WTC11 (cell line): ENCODE measurements at regions not wholly inside any gene's neighbourhood (a gene's known extent, or its start where the extent isn't known, plus 50 kb on each side); places are given as distances from the start of the nearest gene placed in this dataset.

Experiments
- CREB1 ChIP-seq: sonication (generic); formaldehyde crosslinking; IDR thresholded peaks from 2 replicates; pipeline ENCODE4 v1.8.0; 2023; ENCODE audit warnings: mild to moderate bottlenecking, missing genetic modification reagents
- CTCF ChIP-seq: fragments of 200-600 bp; IDR thresholded peaks from 2 replicates; pipeline ENCODE4 v1.8.0; 2022; ENCODE audit warnings: antibody characterized with exemption
- HMGXB4 ChIP-seq: sonication (generic); formaldehyde crosslinking; IDR thresholded peaks from 2 replicates; pipeline ENCODE4 v1.8.1; 2023; ENCODE audit warnings: mild to moderate bottlenecking, moderate library complexity, missing genetic modification reagents
- MXD4 ChIP-seq: fragments of 250-450 bp; sonication (Bioruptor Pico); IDR thresholded peaks from 2 replicates; pipeline ENCODE4 v1.8.0; 2021; ENCODE audit warnings: mild to moderate bottlenecking, moderate library complexity, borderline replicate concordance
- USF1 ChIP-seq: sonication (generic); formaldehyde crosslinking; IDR thresholded peaks from 2 replicates; pipeline ENCODE4 v1.8.0; 2022; ENCODE audit warnings: mild to moderate bottlenecking, missing genetic modification reagents
- USF2 ChIP-seq: sonication (generic); formaldehyde crosslinking; IDR thresholded peaks from 2 replicates; pipeline ENCODE4 v1.8.1; 2023; ENCODE audit warnings: mild to moderate bottlenecking, missing genetic modification reagents, moderate library complexity

GRCh38 chr5:2282034-2282690 lies 399.4 kb upstream of the IRX4 start:
- TF ChIP-seq USF2, result no peak
- no peak for TF ChIP-seq MXD4 (CRISPR knock-in tag)
- no peak for TF ChIP-seq HMGXB4 (CRISPR knock-in tag)
- no peak for TF ChIP-seq USF1
- TF ChIP-seq CTCF, result no peak
- TF ChIP-seq CREB1 (CRISPR knock-in tag), result no peak
